ENCODE measurements at regions not wholly inside any gene's neighbourhood (a gene's known extent, or its start where the extent isn't known, plus 50 kb on each side); places are given as distances from the start of the nearest gene placed in this dataset.

DNA sequence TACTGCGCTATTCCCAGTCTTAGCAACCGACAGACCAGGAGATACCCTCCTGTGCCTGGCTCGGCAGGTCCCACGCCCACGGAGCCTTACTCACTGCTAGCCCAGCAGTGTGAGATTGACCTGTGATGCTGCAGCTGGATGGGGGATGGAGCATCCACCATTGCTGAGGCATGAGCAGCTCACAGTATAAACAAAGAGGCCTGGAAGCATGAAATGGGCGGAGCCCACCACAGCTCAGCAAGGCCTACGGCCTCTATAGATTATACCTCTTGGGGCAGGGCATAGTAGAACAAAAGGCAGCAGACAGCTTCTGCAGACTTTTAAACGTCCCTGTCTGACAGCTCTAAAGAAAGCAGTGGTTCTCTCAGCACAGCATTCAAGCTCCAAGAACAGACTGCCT, 160.3 kb downstream of the ANXA2 start:
- DNase-seq: no peak
- Histone ChIP-seq H3K27ac (no peak overlapping the region), H3K4me1 (no peaks in the 10 kb centered on the region), H3K27me3 (no peaks in the 10 kb centered on the region), H3K9me3 (peaks cover 0 to 3% (median 0%) of the 10 kb centered on the region in 4 donors), H3K4me3 (no peak overlapping the region), H3K36me3 (no peaks in the 10 kb centered on the region)
- WGBS, 2 donors: 61 to 66% methylated on average over 8 of the region's 8 CpGs
- TF ChIP-seq POLR2A (IDR thresholded peaks at IDR 0.05) (no peak), CTCF (IDR thresholded peaks at IDR 0.05) (no peak), EP300 (IDR thresholded peaks at IDR 0.05) (no peak), POLR2AphosphoS5 (IDR thresholded peaks at IDR 0.05) (no peak)
- intact Hi-C loops (cut with DNase I): no loop called here

GRCh38 chr15:60243769-60244168, 154.0 kb downstream of the ANXA2 start:
- no peaks in the 10 kb centered on the region for H3K36me3 ChIP-seq
- H3K27ac ChIP-seq: no peak overlapping the region
- H3K4me3 ChIP-seq: no peak overlapping the region
- no peaks in the 10 kb centered on the region for H3K4me1 ChIP-seq
- DNase-seq: no peak
- WGBS, 2 donors: 62 to 66% methylated on average over 4 of the region's 4 CpGs
- intact Hi-C loops (cut with DNase I): no loop called here
- no peak for TF ChIP-seq POLR2AphosphoS5 (IDR thresholded peaks at IDR 0.05)
- no peak for TF ChIP-seq POLR2A (IDR thresholded peaks at IDR 0.05)
- TF ChIP-seq CTCF (IDR thresholded peaks at IDR 0.05): no peak
- TF ChIP-seq EP300 (IDR thresholded peaks at IDR 0.05): no peak
- H3K9me3 ChIP-seq: peaks cover 0 to 3% (median 0%) of the 10 kb centered on the region in 4 donors
- H3K27me3 ChIP-seq: no peaks in the 10 kb centered on the region

- no peak for TF ChIP-seq POLR2AphosphoS5 (IDR thresholded peaks at IDR 0.05)
- TF ChIP-seq EP300 (IDR thresholded peaks at IDR 0.05): no peak
- TF ChIP-seq CTCF (IDR thresholded peaks at IDR 0.05): no peak
- no peak for TF ChIP-seq POLR2A (IDR thresholded peaks at IDR 0.05)
- no peaks in the 10 kb centered on the region for H3K36me3 ChIP-seq
- intact Hi-C loops (cut with DNase I): no loop called here
- no peaks in the 10 kb centered on the region for H3K27me3 ChIP-seq
- H3K9me3 ChIP-seq: peaks cover 0 to 3% (median 0%) of the 10 kb centered on the region in 4 donors
- no peak overlapping the region for H3K4me3 ChIP-seq
- H3K27ac ChIP-seq: no peak overlapping the region
- H3K4me1 ChIP-seq: no peaks in the 10 kb centered on the region
- DNase-seq: no peak
Measured at GRCh38 chr15:60244813-60245212, 153.0 kb downstream of the ANXA2 start.

GRCh38 chr15:60250316-60250715, 147.5 kb downstream of the ANXA2 start:
- H3K27me3 ChIP-seq: no peaks in the 10 kb centered on the region
- H3K27ac ChIP-seq: no peak overlapping the region
- 70 to 76% methylated on average over 3 of the region's 3 CpGs for WGBS, 2 donors
- H3K36me3 ChIP-seq: no peaks in the 10 kb centered on the region
- no peak overlapping the region for H3K4me3 ChIP-seq
- no peaks in the 10 kb centered on the region for H3K4me1 ChIP-seq
- intact Hi-C loops (cut with DNase I): no loop called here
- TF ChIP-seq POLR2A (IDR thresholded peaks at IDR 0.05): no peak
- TF ChIP-seq POLR2AphosphoS5 (IDR thresholded peaks at IDR 0.05): no peak
- TF ChIP-seq EP300 (IDR thresholded peaks at IDR 0.05): no peak
- no peak for TF ChIP-seq CTCF (IDR thresholded peaks at IDR 0.05)
- DNase-seq: no peak
- H3K9me3 ChIP-seq: no peaks in the 10 kb centered on the region

DNA sequence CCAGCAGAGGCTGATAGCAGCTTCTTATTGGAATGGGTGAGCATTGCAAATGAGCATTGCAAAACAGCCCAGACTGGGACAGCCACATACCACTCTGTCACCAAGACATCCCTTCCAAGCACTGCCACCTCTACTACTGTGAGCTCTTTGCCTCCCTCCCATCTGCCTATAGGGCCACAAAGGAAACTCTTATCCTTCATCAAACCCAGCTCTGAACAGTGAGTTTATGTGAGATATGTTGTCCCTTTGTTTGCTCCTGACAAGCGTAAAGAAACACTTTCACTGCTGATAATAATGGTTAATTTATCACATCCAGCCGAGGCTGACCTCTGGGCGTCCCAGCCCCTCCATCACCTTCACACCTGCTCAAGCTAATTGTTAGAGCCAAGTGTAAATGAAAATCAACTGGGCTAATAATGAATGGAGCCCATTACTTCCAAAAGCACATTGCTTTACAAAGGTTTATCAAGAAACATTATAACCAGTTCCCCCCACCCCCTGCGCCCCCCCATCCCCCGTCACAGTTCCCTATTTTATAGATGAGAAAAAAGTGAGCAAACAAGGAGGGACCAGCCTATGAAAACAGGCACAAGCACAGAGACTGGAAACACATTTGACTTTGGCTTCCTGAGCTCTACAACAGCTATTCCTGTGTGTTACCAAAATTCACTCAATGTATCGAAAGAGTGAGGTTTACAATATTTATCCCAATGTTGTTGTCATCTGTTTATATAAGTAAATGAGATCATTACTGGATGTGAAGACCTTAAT, 146.3 kb downstream of the ANXA2 start:
- Histone ChIP-seq H3K4me3 (no peak overlapping the region), H3K27ac (no peak overlapping the region), H3K27me3 (no peaks in the 10 kb centered on the region), H3K36me3 (no peaks in the 10 kb centered on the region), H3K4me1 (no peaks in the 10 kb centered on the region), H3K9me3 (no peaks in the 10 kb centered on the region)
- TF ChIP-seq EP300 (IDR thresholded peaks at IDR 0.05) (no peak), POLR2A (IDR thresholded peaks at IDR 0.05) (no peak), CTCF (IDR thresholded peaks at IDR 0.05) (no peak), POLR2AphosphoS5 (IDR thresholded peaks at IDR 0.05) (no peak)
- no peak for DNase-seq
- WGBS, 2 donors: 42 to 61% methylated on average over 6 of the region's 6 CpGs
- intact Hi-C loops (cut with DNase I): no loop called here

Measured in sigmoid colon (tissue), 6 donors.